ENCODE measurements at regions not wholly inside any gene's neighbourhood (a gene's known extent, or its start where the extent isn't known, plus 50 kb on each side); places are given as distances from the start of the nearest gene placed in this dataset.

DNA sequence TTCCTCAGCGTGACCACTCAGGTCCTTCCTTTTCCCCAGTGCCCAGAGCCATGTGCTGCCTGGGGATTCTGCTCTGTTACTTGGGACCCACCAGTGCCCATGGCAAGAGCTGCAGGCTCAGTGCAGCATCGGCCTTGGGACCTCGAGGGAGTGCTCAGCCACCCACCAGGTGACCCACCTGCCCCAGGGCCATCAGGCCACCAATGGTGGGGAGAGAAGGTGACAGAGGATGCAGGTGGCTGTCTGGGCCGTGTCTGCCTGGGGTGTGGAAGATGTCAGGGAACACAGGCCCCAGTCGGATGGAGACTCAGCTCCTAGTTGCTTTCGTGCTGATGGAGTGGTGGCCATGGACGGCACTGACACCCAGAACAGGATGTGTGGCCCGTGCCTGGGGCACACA is 104.7 kb upstream of the FAM20C start:
- no peak overlapping the region for H3K4me3 ChIP-seq (ENCODE audit: low read depth, low read length)
- DNase-seq (ENCODE audit: low read depth), result no peak
- TF ChIP-seq, protein P1, sequence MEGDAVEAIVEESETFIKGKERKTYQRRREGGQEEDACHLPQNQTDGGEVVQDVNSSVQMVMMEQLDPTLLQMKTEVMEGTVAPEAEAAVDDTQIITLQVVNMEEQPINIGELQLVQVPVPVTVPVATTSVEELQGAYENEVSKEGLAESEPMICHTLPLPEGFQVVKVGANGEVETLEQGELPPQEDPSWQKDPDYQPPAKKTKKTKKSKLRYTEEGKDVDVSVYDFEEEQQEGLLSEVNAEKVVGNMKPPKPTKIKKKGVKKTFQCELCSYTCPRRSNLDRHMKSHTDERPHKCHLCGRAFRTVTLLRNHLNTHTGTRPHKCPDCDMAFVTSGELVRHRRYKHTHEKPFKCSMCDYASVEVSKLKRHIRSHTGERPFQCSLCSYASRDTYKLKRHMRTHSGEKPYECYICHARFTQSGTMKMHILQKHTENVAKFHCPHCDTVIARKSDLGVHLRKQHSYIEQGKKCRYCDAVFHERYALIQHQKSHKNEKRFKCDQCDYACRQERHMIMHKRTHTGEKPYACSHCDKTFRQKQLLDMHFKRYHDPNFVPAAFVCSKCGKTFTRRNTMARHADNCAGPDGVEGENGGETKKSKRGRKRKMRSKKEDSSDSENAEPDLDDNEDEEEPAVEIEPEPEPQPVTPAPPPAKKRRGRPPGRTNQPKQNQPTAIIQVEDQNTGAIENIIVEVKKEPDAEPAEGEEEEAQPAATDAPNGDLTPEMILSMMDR (conservative IDR thresholded peaks at IDR 0.05; ENCODE audit: low read depth, low read length), result no peak

DNA sequence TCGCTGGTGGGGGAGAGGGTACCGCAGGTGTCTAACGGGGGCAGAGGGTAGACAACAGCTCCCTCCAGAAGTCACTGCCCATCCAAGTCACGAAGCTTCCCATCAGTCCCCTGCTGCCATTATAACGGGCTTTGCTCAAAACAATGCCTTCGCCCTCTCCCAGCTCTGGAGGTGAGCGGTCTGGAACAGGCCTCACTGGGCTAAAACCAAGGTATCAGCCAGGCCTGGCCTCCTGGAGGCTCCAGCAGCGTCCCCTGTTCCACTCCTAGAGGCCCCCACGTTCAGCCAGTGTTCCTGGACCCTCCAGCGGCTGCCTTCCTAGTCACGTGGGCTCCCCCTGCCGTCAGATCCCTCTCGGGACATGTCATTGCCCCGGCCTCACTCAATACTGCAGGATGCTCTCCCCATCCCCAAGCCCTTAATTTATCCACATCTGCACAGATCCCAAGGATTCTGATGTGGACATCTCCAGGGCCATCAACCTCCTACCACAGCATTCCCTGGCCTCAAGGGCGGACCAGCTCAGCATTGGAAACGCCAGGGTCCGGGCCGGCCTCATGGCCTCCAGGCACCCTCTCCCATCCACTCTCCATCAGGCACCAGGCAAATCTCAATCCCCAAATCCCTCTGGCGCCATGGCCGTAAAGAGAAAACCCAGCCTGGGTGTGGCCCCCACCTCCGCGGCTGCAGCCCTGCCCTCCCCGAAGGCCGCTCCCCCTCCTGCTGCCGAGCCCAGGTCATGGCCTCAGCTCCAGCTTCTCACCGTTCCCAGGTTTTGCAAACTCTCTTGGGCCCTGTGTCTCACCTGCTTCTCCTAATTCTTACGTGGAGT is 104.1 kb upstream of the FAM20C start:
- no peak for DNase-seq (ENCODE audit: low read depth)
- TF ChIP-seq, protein P1 (conservative IDR thresholded peaks at IDR 0.05; ENCODE audit: low read depth, low read length), result peak; percentile 26
- no peak overlapping the region for H3K4me3 ChIP-seq (ENCODE audit: low read depth, low read length)

DNA sequence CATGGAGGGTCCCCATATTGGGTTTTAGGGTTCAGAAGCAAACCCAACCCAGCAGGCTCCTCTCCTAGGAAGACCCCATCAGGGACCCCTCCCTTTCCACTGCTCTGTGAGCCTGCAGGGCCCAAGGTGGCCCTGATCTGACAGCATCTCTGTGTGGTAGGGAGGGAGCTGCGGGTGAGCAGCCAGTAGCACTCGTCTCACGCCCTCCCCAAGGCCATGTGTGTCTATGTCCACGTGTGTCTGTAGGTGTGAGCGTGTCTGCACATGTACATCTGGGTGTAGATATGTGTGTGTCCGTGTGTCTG is 103.5 kb upstream of the FAM20C start:
- TF ChIP-seq, protein P1 (conservative IDR thresholded peaks at IDR 0.05; ENCODE audit: low read depth, low read length), result no peak
- no peak for DNase-seq (ENCODE audit: low read depth)
- no peak overlapping the region for H3K4me3 ChIP-seq (ENCODE audit: low read depth, low read length)

- H3K4me3 ChIP-seq (ENCODE audit: low read depth, low read length), result no peak overlapping the region
These were observed 102.9 kb upstream of the FAM20C start for GRCh38 chr7:89232-90019.

DNA sequence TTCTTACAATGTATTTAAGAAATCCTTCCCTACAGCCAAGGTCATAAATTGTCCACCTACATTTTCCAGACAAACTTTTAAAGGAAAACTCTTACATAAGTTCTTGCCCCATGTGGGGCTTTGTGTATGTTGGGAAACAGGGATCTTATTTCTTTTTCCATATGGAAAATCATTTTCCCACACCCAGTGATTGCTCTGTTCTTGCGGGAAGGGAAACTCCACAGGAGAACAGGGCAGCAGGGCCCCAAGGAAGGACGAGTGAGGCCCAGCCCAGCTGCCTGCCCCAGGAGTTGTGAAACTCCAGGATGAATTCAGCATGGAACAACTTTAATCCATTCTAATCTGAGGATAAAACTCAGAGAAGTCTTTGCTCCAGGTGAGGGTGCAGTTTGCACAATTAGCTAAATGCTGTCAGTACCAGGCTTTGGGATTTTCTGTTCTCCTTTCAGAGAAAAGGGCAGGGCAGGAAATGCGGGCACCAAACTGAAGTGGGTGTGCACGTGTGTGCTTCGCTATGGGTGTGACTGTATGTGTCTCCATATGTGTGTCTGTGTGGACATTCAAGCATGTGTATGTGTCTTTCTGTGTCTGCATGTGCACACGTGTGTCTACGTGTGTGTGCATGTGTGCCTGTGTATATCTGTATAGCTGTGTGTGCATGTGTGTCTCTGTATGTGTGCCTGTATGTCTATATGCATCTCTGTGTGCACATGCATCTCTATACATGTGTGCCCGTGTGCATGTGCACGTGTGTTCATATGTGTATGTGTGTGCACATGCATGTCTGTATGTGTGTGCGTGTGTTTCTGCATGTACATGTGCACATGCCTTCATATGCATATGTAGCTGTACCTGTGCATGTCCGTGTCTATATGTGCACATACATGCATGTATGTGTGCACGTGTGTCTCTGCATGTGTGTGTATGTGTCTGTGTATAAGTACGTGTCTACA is 102.0 kb upstream of the FAM20C start:
- no peak overlapping the region for H3K4me3 ChIP-seq (ENCODE audit: low read depth, low read length)
- TF ChIP-seq, protein P1 (conservative IDR thresholded peaks at IDR 0.05; ENCODE audit: low read depth, low read length), result no peak
- DNase-seq (ENCODE audit: low read depth), result peak; percentile 16

More at GRCh38 chr7:89232-90019, 102.9 kb upstream of the FAM20C start:
- DNase-seq (ENCODE audit: low read depth), result peak; percentile 51
- TF ChIP-seq, protein P1 (conservative IDR thresholded peaks at IDR 0.05; ENCODE audit: low read depth, low read length), result no peak

DNA sequence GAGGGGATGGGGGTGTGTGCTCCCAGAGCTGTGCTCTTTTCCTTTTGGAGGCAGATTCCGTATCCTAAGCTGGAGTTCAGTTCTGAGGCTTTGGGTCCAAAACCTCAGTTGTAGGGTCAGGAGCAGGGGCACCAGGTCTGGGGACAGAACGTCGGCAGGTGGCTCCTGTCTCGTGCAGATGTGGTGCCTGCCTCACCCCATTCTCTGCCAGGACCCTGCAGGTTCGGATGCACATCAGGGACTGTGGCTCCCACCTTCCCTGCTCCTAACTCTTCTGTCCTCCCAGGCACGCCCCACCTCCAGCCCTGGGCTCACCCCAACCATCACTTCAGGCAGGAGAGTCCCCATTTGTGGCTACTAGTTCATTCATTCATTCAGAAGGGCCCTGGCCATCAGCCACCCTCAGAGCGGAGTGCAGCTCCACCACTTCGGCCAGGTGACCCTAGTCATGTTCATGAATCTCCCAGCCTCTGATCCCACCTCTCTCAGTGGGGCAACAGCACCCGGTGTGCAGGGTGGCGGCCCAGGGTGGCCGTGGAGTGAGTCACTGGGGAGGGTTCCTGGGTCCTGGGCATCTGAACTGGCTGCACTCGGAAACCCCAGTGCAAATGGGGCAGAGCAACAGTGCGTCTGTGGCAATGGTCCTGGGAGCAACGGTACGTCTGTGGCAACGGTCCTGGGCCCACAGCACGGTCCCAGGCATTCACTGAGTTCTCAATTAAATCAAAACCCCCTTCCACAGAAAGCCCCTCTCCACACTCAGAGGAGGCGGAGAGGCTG is 100.8 kb upstream of the FAM20C start:
- no peak overlapping the region for H3K4me3 ChIP-seq (ENCODE audit: low read depth, low read length)
- TF ChIP-seq, protein P1 (conservative IDR thresholded peaks at IDR 0.05; ENCODE audit: low read depth, low read length), result no peak
- DNase-seq (ENCODE audit: low read depth), result no peak

Data from epithelial cell of proximal tubule (primary cell).